ENCODE measurements at regions not wholly inside any gene's neighbourhood (a gene's known extent, or its start where the extent isn't known, plus 50 kb on each side); places are given as distances from the start of the nearest gene placed in this dataset.

DNA sequence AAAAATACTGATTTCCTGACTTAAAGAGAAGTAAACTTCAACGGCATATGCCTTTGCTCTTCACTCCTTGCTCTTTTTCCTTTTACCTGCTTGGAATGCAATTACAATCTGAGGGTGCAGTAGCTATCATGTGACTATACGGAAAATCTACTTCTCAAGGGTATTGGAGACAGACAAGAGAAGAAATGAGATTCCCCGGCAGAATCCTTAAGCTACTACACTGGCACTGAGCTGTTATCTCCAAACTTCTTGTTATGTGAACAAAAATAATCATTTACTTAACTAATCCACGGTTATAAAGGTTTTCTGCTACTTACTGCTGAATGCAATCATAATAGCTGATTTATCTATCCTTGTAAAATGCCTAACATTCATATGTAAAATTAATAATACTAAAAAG, 118.0 kb upstream of the IFNG-AS1 start:
- TF ChIP-seq GATA3 (IDR thresholded peaks at IDR 0.05; ENCODE audit: low read depth, low read length) (no peak), GATA2 (IDR thresholded peaks at IDR 0.05; ENCODE audit: low read depth, low read length) (no peak)

All from SH-SY5Y (cell line).